Activated T-cell treated with anti-CD3 and anti-CD28 coated beads, Interleukin-2, amount 50 U/mL, for 48 hours (primary cell): ENCODE measurements at regions not wholly inside any gene's neighbourhood (a gene's known extent, or its start where the extent isn't known, plus 50 kb on each side); places are given as distances from the start of the nearest gene placed in this dataset.
"Not testable (repeated sequence)": the region's sequence is repeated elsewhere in the genome, so short reads cannot be mapped to it uniquely, and the experiment has no call there.

ENCODE experiments used
- DNase-seq, 2 experiments: peaks; one replicate each; pipeline ENCODE4 v3.0.0-alpha.2; 2020

GRCh38 chr10:129059977-129060376, 407.1 kb upstream of the MGMT start:
- no peak for DNase-seq

DNA sequence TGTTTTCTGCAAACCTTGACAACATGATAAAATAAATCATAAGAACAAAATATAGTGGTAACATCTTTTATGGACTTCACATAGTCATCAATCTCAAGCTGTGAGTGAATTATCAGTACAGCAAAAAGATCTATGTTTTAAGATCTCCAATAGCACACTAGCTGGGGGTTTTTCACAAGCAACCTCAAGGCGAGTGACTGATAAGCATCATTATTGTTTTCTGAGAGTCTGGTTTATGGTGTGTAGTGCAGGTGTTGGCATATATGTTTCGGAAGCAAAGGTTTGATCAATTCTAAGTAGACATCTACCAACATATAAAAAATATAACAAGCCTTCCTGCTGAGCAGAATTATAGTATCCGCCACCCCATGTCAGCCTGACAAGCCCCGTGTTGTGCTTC, 403.8 kb upstream of the MGMT start:
- no peak for DNase-seq

DNA sequence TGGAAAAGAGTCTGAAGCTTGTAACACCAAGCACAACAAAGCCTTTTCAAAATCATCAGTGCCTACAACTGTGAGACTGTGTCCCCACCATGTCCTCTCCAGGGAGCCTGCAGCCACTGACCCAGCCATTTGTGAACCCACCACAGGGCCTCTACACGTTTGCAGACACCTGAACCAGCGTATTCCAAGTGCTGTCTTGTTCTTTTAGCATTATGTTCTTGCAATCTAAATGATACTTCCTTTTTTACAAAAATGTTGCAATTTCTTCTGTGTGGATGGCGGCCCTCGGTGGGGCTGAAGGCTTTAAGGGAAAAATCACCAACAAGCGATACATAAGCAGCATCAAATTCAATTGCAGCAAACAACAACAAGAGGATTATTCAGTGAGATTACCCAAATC, 403.2 kb upstream of the MGMT start:
- DNase-seq: no peak

- DNase-seq: not testable (repeated sequence)
Measured at GRCh38 chr10:129066529-129066928, 400.5 kb upstream of the MGMT start.

DNA sequence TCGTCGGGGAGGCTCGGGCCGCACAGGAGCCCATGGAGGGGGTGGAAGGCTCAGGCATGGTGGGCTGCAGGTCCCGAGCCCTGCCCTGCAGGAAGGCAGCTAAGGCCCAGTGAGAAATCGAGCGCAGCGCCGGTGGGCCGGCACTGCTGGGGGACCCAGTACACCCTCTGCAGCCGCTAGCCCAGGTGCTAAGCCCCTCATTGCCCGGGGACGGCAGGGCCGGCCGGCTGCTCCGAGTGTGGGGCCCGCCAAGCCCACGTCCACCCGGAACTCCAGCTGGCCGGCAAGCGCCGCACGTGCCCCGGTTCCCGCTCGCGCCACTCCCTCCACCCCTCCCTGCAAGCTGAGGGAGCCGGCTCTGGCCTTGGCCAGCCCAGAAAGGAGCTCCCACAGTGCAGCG, 395.6 kb upstream of the MGMT start:
- not testable (repeated sequence) for DNase-seq

- no peak for DNase-seq
Measured at GRCh38 chr10:129074939-129075338, 392.1 kb upstream of the MGMT start.

DNA sequence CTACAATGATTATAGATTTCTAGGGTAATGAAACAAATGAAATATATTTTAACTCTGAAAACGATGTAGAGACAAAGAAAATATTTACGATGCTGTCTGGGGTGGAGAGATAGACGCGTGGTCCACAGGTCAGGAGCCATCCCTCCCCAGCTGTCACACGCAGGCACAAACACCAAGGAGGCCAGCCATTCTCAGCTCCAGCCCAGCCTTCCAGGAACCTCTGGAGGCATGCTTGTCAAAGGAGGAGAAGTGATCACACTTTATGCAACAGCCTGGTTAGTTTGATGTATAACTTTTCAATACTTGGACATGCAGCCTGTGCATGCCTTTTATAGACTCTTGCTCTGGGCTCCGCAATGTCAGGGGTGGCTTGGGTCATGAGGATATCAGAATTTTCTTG, 391.5 kb upstream of the MGMT start:
- no peak for DNase-seq

GRCh38 chr10:129075927-129076326, 391.1 kb upstream of the MGMT start:
- DNase-seq: no peak

DNA sequence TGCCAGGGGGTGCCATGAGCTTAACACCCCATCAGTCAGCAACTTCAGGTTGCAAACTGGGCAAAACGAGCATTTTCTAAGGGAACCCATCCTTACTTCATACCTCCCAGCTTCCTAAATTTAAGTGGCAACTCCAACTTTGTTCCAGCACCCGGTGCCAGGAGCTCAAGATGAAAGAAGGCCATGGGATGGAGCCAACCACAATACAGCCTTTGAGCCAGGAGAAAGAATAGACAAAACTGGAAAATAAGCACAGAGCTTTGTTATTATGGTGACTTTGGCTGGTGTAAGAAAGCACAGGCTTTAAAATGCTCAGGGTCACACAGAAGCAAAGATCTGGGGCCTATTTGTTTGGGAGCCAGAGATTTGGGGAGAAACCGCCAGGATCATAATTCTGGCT, 388.7 kb upstream of the MGMT start:
- no peak for DNase-seq

DNA sequence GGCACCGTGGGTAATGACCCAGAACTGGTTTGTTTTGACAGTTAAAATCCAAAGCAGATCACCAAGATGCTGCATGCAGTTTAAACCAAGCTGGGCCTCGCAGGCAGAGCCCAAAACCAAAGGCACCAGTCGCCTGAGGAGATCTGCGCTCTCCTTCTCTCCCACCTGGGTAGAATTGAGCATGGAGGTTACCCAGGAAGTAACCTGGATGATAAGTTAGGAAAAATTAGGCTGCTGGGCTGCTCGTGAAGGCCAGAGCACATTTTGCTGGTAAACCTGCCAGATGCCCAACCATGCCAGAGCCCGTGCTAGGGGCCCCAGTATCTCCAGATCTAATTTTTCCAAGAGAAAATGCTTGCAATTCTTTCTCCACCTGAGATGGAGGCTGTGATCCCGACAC, 388.3 kb upstream of the MGMT start:
- no peak for DNase-seq

- DNase-seq: no peak
Measured at GRCh38 chr10:129079705-129080104, 387.3 kb upstream of the MGMT start.

DNA sequence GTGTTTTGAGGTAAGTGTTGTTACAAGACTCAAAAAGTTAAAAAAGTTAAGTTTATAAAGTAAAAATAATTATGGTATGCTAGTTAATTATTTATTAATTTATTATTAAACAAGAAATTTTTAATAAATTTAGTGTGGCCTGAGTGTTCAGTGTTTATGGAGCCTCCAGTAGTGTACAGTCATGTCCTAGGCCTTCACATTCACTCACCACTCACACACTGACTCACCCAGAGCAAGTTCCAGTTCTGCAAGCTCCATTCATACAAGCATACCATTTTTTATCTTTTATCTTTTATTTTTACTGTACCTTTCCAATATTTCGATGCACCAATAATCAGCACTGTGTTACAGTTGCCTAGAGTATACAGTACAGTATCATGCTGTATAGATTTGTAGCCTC, 381.2 kb upstream of the MGMT start:
- no peak for DNase-seq

- DNase-seq: no peak
Measured at GRCh38 chr10:129089341-129089740, 377.7 kb upstream of the MGMT start.

GRCh38 chr10:129090165-129090564, 376.9 kb upstream of the MGMT start:
- no peak for DNase-seq

- no peak for DNase-seq
Measured at GRCh38 chr10:129090618-129091366, 376.2 kb upstream of the MGMT start.

DNA sequence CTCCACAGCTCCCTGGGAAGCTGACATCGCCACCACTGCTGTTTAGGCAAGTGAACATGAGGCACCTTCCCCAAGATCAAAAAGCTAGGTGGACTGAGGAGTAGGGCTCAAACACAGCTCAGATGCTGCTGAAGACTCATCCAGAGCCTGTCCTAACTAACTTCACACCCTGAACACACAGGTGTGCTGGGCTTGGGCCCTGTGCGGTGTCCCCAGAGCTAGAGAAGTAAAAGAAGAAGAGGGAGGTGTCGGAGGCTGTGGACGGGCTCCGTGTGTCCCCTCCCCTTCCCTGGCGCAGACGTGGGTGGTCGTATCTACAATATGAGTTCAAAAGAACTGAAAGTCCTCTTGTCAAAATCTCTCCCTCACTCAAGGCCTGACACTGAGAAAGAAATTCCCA, 373.4 kb upstream of the MGMT start:
- DNase-seq: no peak

DNA sequence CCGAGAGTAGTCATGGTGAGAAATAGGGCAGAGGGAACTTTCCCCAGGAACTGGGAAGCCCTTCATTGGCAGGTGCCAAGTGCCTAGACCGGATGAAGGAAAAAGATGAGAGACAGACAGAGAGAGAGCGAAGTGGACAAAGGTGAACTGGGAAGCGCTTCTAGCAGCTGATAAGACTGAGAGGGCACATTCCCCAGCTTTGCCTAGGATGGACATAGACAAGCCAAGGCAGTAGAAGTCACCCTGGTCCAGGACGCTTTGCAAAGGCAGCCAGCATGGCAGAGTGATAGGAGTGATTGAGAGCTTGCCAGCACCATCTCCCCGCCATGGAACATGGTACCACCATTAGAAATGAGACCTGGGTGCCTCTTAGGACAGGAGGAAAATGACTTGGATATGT, 372.8 kb upstream of the MGMT start:
- no peak for DNase-seq

- DNase-seq: no peak
Measured at GRCh38 chr10:129094861-129095260, 372.2 kb upstream of the MGMT start.

DNA sequence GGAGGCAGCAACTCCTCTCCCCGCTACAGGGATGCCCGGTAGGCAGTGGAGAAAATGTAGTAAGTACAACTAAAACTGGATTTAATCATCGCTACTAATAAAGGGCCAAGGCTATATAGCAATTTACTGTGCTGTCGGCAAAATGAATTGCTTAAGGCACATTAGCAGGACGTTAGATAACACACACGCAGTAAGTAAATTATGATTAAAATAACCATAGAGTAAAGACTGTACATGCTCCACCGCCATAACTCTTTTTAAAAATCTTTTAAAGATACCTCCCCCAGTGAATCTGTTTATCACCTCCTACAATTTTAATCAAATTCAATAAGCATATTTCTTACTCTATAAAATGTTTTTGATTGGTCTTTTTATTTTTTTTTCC, 371.4 kb upstream of the MGMT start:
- no peak for DNase-seq

DNA sequence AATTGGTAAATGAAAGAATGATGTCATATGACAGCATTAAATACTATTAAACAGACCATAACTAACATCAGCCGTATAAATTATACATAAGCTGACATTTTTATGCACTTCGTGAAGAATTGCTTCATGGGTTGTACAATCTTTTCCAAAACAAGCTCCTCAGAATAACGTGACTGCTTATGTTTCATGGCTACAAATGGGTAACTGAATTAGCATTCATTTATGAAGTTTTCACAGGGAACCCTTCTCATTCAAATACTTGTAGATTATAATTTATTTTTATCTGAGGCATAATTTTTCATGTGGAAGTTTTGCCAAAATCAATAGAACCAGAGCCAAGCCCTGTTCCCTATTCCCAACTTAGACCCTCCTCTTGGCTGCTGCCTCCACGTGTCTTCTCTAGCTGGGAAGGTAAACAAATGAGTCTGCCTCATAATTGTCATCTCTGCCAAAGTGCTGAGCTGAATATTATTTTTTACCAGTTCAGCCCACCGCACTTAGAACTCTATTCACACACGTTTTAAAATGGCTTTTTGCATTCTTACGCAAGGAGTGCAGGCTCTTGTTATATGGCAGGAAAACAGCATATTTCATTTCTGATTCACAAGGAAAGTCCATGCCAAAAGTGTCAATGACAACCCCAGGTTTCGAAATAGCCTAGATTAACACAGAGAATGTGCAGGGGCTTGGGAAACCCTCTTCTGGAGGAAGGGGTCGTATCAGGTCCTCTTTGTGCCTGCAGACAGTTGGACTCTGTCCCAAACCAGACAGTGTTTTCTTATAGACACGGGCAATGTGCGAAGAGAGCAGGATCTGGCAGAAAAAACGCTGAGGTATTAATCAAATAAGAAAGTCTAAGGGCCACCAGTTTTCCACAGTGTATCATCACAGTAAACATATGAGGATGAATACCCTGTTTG, 370.7 kb upstream of the MGMT start:
- no peak for DNase-seq

- DNase-seq: no peak
Measured at GRCh38 chr10:129097776-129098330, 369.2 kb upstream of the MGMT start.

DNA sequence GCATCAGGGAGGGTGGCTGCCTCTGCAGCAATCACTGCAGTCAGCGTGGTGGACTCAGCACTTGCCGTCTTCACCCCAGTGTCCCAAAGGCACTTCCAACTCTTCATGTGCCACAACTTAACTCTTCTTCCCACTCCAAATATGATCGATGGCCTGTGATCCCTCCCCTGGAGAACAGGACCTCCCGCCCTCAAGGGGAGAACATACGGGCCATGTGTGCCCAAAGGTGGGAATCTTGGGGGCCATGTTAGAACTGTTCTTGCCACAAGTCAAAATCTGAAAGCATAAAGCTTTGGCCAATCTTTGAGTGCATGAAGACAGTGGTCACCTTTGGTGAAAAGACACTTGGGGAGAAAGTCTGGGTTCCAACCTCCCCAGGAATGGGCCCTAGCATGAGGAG, 368.5 kb upstream of the MGMT start:
- no peak for DNase-seq

GRCh38 chr10:129099486-129099885, 367.6 kb upstream of the MGMT start:
- DNase-seq: no peak

DNA sequence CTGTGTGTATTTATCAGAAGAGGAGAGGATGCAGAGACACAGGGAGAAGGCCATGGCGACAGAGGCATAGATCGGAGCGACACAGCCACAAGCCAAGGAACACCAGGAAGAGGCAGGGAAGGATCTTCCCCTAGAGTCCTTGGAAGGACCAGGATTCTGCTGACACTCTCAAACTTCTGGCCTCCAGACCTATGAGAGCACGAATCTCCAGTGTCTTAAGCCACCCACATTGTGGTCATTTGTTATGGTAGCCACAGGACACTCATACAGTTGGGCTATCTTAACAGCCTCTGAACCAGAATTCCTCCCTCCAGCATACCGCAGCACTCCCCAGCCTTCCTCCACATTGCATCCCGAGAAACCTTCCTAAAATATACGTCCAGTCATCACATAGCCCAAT, 367.0 kb upstream of the MGMT start:
- DNase-seq: no peak
